Suprapubic skin (tissue), 3 donors: ENCODE measurements at regions not wholly inside any gene's neighbourhood (a gene's known extent, or its start where the extent isn't known, plus 50 kb on each side); places are given as distances from the start of the nearest gene placed in this dataset.

Experiments used
- POLR2A ChIP-seq, 2 donors: fragments of 450-650 bp; IDR thresholded peaks; one replicate each; pipeline ENCODE4 v1.6.1; 2017; ENCODE audit warnings: antibody characterized with exemption in 2 of 2, mild to moderate bottlenecking in 2 of 2, moderate library complexity in 2 of 2
- TF ChIP-seq, protein P1 (sequence below), 2 donors: fragments of 200-600 bp in 1 of 2; fragments of 450-650 bp in 1 of 2; sonication (generic) in 1 of 2; IDR thresholded peaks; one replicate each; pipeline ENCODE4 v1.5.1; 2016 to 2019; ENCODE audit warnings: antibody characterized with exemption in 2 of 2, mild to moderate bottlenecking in 1 of 2, moderate library complexity in 1 of 2

DNA sequence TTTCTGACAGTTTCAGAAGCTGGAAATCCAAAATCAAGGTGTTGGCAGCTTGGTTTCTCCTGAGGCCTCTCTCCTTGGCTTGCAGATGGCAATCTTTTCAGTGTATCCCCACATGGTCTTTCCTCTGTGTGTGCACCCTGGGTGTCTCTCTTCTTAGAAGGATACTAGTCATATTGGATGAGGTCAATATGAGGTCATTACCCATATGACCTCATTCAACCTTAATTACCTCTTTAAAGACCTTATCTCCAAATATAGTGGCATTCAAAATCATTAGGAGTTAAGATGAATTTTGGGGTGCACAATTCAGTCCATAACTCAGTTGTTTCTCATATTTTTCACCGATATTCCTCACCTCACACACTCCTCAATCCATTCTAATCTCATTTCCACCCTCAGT, 92.4 kb upstream of the TGM3 start:
- TF ChIP-seq, protein P1, sequence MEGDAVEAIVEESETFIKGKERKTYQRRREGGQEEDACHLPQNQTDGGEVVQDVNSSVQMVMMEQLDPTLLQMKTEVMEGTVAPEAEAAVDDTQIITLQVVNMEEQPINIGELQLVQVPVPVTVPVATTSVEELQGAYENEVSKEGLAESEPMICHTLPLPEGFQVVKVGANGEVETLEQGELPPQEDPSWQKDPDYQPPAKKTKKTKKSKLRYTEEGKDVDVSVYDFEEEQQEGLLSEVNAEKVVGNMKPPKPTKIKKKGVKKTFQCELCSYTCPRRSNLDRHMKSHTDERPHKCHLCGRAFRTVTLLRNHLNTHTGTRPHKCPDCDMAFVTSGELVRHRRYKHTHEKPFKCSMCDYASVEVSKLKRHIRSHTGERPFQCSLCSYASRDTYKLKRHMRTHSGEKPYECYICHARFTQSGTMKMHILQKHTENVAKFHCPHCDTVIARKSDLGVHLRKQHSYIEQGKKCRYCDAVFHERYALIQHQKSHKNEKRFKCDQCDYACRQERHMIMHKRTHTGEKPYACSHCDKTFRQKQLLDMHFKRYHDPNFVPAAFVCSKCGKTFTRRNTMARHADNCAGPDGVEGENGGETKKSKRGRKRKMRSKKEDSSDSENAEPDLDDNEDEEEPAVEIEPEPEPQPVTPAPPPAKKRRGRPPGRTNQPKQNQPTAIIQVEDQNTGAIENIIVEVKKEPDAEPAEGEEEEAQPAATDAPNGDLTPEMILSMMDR (IDR thresholded peaks at IDR 0.05) = no peak
- TF ChIP-seq POLR2A (IDR thresholded peaks at IDR 0.05) = no peak
